ENCODE measurements at regions not wholly inside any gene's neighbourhood (a gene's known extent, or its start where the extent isn't known, plus 50 kb on each side); places are given as distances from the start of the nearest gene placed in this dataset.

DNA sequence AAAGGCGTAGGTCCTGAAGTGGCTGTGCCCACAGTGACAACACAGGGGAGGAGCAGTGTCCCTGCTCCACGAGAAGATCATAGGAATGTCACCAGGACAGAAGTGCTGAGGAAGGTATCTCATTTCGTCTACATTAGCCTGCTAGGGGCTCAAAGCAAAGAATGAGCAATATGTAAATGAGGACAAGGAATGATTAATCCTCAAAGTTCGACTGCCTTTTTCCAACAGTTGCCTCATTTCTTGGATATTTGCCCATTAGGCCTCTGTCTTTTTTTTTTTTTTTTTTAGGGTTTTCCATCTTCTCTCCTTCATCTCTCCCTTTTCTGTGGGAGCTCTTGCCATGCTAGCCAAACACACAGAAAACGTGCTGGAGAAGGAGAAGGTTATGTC lies 105.2 kb upstream of the ARHGAP28 start:
- Histone ChIP-seq H3K27me3 (ENCODE audit: control insufficient read depth in 4 of 4, insufficient read depth in 4 of 4, low read length in 3 of 4) (no peaks in the 10 kb centered on the region), H3K27ac (ENCODE audit: low read depth in 1 of 2, low read length in 2 of 2) (no peak overlapping the region), H3K36me3 (ENCODE audit: control insufficient read depth in 4 of 4, insufficient read depth in 3 of 4, low read depth in 1 of 4, low read length in 3 of 4) (no peaks in the 10 kb centered on the region), H3K9me3 (ENCODE audit: control insufficient read depth in 4 of 4, low read length in 3 of 4) (no peaks in the 10 kb centered on the region), H3K4me3 (ENCODE audit: low read depth in 1 of 3, low read length in 3 of 3) (no peak overlapping the region), H3K4me1 (ENCODE audit: control insufficient read depth in 4 of 4, insufficient read depth in 4 of 4, low read length in 3 of 4) (no peaks in the 10 kb centered on the region), H3K9ac (ENCODE audit: low read depth in 1 of 2, low read length in 2 of 2) (no peak overlapping the region)
- 43% methylated on average over 5 of the region's 5 CpGs for WGBS
- no peak for DNase-seq (ENCODE audit: low spot score)
- no peak for TF ChIP-seq FOXA1 (IDR thresholded peaks at IDR 0.05)
- no peak for TF ChIP-seq YY1 (IDR thresholded peaks at IDR 0.05)
- TF ChIP-seq, protein P1, sequence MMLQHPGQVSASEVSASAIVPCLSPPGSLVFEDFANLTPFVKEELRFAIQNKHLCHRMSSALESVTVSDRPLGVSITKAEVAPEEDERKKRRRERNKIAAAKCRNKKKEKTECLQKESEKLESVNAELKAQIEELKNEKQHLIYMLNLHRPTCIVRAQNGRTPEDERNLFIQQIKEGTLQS (IDR thresholded peaks at IDR 0.05), result no peak
- TF ChIP-seq FOXA2 (IDR thresholded peaks at IDR 0.05), result no peak
- no peak for TF ChIP-seq RXRA (IDR thresholded peaks at IDR 0.05)
- TF ChIP-seq, protein P2, sequence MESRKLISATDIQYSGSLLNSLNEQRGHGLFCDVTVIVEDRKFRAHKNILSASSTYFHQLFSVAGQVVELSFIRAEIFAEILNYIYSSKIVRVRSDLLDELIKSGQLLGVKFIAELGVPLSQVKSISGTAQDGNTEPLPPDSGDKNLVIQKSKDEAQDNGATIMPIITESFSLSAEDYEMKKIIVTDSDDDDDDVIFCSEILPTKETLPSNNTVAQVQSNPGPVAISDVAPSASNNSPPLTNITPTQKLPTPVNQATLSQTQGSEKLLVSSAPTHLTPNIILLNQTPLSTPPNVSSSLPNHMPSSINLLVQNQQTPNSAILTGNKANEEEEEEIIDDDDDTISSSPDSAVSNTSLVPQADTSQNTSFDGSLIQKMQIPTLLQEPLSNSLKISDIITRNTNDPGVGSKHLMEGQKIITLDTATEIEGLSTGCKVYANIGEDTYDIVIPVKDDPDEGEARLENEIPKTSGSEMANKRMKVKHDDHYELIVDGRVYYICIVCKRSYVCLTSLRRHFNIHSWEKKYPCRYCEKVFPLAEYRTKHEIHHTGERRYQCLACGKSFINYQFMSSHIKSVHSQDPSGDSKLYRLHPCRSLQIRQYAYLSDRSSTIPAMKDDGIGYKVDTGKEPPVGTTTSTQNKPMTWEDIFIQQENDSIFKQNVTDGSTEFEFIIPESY (IDR thresholded peaks at IDR 0.05), result no peak
- TF ChIP-seq HNF4G (IDR thresholded peaks at IDR 0.05), result no peak
- TF ChIP-seq EGR1 (IDR thresholded peaks at IDR 0.05; ENCODE audit: low read depth in 2 of 2), result no peak

DNA sequence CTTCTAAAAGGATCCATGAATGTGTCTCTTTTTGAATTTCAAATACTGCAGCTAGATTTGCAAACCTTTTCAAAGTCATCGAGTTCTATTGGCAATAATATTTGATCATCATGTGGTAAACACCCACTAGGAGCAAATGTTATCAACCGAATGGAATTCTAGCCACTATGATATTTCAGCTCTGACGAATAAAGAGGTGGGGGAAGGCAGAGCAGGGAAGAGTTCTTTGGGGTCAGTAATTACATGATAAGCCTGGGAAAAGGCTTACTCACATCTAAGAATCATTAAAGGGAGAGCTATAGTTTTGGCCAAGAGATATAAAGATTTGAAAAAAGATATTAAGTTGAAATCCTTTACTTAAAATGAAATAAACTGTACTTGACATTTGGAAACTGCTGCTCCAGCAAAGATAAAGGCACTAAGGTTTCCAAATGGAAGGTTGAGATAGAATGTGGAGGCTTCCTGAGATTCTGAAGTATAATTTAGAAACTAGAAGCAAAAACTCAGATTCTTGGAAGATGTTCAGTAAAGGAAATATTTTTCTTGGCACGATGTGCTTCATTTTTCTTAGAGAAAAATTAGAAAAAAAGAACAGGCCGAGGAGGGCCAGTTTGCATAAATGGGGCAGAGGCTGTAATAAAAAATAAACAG lies 104.7 kb upstream of the ARHGAP28 start:
- WGBS, result 58% methylated on average over 5 of the region's 5 CpGs
- Histone ChIP-seq H3K4me3 (ENCODE audit: low read depth in 1 of 3, low read length in 3 of 3) (no peak overlapping the region), H3K9ac (ENCODE audit: low read depth in 1 of 2, low read length in 2 of 2) (no peak overlapping the region), H3K4me1 (ENCODE audit: control insufficient read depth in 4 of 4, insufficient read depth in 4 of 4, low read length in 3 of 4) (no peaks in the 10 kb centered on the region), H3K27me3 (ENCODE audit: control insufficient read depth in 4 of 4, insufficient read depth in 4 of 4, low read length in 3 of 4) (no peaks in the 10 kb centered on the region), H3K36me3 (ENCODE audit: control insufficient read depth in 4 of 4, insufficient read depth in 3 of 4, low read depth in 1 of 4, low read length in 3 of 4) (no peaks in the 10 kb centered on the region), H3K27ac (ENCODE audit: low read depth in 1 of 2, low read length in 2 of 2) (no peak overlapping the region), H3K9me3 (ENCODE audit: control insufficient read depth in 4 of 4, low read length in 3 of 4) (no peaks in the 10 kb centered on the region)
- TF ChIP-seq JUND (IDR thresholded peaks at IDR 0.05) (no peak), EGR1 (IDR thresholded peaks at IDR 0.05; ENCODE audit: low read depth in 2 of 2) (no peak)
- no peak for DNase-seq (ENCODE audit: low spot score)

DNA sequence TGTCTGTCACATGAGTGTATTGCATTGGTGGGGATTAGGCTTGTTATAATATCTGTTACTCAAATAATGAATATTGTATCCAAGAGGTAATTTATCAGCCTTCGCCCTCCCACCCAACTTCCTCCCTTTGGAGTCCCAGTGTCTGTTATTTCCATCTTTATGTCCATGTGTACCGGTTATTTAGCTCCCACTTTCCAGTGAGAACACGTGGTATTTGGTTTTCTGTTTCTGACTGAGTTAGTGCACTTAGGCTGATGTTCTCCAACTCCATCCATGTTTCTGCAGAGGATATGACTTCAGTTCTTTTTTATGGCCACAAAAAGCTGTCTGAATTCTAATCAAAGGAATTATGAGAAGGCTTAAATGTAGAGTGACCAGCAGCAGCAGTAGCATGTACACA lies 104.0 kb upstream of the ARHGAP28 start:
- Histone ChIP-seq H3K9me3 (ENCODE audit: control insufficient read depth in 4 of 4, low read length in 3 of 4) (no peaks in the 10 kb centered on the region), H3K36me3 (ENCODE audit: control insufficient read depth in 4 of 4, insufficient read depth in 3 of 4, low read depth in 1 of 4, low read length in 3 of 4) (no peaks in the 10 kb centered on the region), H3K4me1 (ENCODE audit: control insufficient read depth in 4 of 4, insufficient read depth in 4 of 4, low read length in 3 of 4) (no peaks in the 10 kb centered on the region), H3K4me3 (ENCODE audit: low read depth in 1 of 3, low read length in 3 of 3) (no peak overlapping the region), H3K27ac (ENCODE audit: low read depth in 1 of 2, low read length in 2 of 2) (no peak overlapping the region), H3K9ac (ENCODE audit: low read depth in 1 of 2, low read length in 2 of 2) (no peak overlapping the region), H3K27me3 (ENCODE audit: control insufficient read depth in 4 of 4, insufficient read depth in 4 of 4, low read length in 3 of 4) (no peaks in the 10 kb centered on the region)
- 69% methylated on average over 3 of the region's 3 CpGs for WGBS
- DNase-seq (ENCODE audit: low spot score), result no peak
- TF ChIP-seq RAD21 (IDR thresholded peaks at IDR 0.05), result no peak
- TF ChIP-seq FOXA1 (IDR thresholded peaks at IDR 0.05), result no peak
- TF ChIP-seq, protein P3, sequence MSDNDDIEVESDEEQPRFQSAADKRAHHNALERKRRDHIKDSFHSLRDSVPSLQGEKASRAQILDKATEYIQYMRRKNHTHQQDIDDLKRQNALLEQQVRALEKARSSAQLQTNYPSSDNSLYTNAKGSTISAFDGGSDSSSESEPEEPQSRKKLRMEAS (IDR thresholded peaks at IDR 0.05), result no peak
- TF ChIP-seq, protein P2 (IDR thresholded peaks at IDR 0.05), result no peak
- TF ChIP-seq HNF4A (conservative IDR thresholded peaks at IDR 0.05), result no peak
- TF ChIP-seq FOXA2 (IDR thresholded peaks at IDR 0.05), result no peak
- TF ChIP-seq HNF4G (IDR thresholded peaks at IDR 0.05), result no peak
